ENCODE measurements at regions not wholly inside any gene's neighbourhood (a gene's known extent, or its start where the extent isn't known, plus 50 kb on each side); places are given as distances from the start of the nearest gene placed in this dataset.

GRCh38 chr5:128681764-128682592, 143.9 kb upstream of the FBN2 start:
- TF ChIP-seq, protein P1, sequence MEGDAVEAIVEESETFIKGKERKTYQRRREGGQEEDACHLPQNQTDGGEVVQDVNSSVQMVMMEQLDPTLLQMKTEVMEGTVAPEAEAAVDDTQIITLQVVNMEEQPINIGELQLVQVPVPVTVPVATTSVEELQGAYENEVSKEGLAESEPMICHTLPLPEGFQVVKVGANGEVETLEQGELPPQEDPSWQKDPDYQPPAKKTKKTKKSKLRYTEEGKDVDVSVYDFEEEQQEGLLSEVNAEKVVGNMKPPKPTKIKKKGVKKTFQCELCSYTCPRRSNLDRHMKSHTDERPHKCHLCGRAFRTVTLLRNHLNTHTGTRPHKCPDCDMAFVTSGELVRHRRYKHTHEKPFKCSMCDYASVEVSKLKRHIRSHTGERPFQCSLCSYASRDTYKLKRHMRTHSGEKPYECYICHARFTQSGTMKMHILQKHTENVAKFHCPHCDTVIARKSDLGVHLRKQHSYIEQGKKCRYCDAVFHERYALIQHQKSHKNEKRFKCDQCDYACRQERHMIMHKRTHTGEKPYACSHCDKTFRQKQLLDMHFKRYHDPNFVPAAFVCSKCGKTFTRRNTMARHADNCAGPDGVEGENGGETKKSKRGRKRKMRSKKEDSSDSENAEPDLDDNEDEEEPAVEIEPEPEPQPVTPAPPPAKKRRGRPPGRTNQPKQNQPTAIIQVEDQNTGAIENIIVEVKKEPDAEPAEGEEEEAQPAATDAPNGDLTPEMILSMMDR (conservative IDR thresholded peaks at IDR 0.05; ENCODE audit: low read depth, low read length): no peak
- TF ChIP-seq RFX5 (IDR thresholded peaks at IDR 0.05; ENCODE audit: low read depth, low read length) (no peak), POLR2A (IDR thresholded peaks at IDR 0.05; ENCODE audit: low read depth, low read length) (no peak), FOS (IDR thresholded peaks at IDR 0.05; ENCODE audit: low read depth, low read length) (no peak), MXI1 (IDR thresholded peaks at IDR 0.05; ENCODE audit: borderline replicate concordance, low read depth, low read length) (no peak), BHLHE40 (IDR thresholded peaks at IDR 0.05; ENCODE audit: low read depth, low read length) (no peak), SMC3 (IDR thresholded peaks at IDR 0.05; ENCODE audit: low read depth, low read length) (no peak), RCOR1 (IDR thresholded peaks at IDR 0.05; ENCODE audit: insufficient replicate concordance, low read length) (no peak), CEBPB (IDR thresholded peaks at IDR 0.05; ENCODE audit: low read depth, low read length) (no peak), MAZ (IDR thresholded peaks at IDR 0.05; ENCODE audit: borderline replicate concordance, low read depth, low read length) (no peak), MAFK (IDR thresholded peaks at IDR 0.05; ENCODE audit: low read depth, low read length) (no peak), RAD21 (IDR thresholded peaks at IDR 0.05; ENCODE audit: low read length) (no peak)
- TF ChIP-seq, protein P2, sequence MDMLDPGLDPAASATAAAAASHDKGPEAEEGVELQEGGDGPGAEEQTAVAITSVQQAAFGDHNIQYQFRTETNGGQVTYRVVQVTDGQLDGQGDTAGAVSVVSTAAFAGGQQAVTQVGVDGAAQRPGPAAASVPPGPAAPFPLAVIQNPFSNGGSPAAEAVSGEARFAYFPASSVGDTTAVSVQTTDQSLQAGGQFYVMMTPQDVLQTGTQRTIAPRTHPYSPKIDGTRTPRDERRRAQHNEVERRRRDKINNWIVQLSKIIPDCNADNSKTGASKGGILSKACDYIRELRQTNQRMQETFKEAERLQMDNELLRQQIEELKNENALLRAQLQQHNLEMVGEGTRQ (IDR thresholded peaks at IDR 0.05; ENCODE audit: low read depth, low read length): no peak
- TF ChIP-seq, protein P3, sequence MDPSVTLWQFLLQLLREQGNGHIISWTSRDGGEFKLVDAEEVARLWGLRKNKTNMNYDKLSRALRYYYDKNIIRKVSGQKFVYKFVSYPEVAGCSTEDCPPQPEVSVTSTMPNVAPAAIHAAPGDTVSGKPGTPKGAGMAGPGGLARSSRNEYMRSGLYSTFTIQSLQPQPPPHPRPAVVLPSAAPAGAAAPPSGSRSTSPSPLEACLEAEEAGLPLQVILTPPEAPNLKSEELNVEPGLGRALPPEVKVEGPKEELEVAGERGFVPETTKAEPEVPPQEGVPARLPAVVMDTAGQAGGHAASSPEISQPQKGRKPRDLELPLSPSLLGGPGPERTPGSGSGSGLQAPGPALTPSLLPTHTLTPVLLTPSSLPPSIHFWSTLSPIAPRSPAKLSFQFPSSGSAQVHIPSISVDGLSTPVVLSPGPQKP (IDR thresholded peaks at IDR 0.05; ENCODE audit: borderline replicate concordance, low read depth, low read length): no peak
